HG02943 (cell line): ENCODE measurements at regions not wholly inside any gene's neighbourhood (a gene's known extent, or its start where the extent isn't known, plus 50 kb on each side); places are given as distances from the start of the nearest gene placed in this dataset.

ENCODE experiments used
- ATAC-seq: cut with Tn5 transposase; IDR thresholded peaks from one replicate; pipeline ENCODE4 v1.9.1; 2021; ENCODE audit warnings: mild to moderate bottlenecking, low read depth, moderate library complexity; ENCODE audit not compliant: unreplicated experiment

DNA sequence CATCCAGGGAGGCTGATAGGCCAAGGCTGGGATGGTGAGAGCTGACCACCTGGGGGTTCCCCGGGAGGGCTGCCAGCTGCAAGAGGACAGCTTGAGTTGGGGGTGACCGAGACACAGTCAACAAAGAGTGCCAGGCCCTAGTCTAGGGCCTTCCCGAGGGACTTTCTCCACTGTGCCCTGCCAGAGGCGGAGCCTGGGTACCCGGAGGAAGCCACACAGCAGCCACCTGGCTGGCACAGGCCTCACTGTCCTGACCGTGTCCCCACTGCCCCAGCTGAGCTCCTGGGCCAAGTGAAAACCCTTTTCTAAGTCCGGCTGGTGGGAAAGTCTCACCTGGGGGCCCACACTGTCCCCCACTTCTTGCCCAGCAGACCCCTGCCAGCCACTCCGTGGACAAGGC, 71.9 kb upstream of the GSE1 start:
- no peak for ATAC-seq

DNA sequence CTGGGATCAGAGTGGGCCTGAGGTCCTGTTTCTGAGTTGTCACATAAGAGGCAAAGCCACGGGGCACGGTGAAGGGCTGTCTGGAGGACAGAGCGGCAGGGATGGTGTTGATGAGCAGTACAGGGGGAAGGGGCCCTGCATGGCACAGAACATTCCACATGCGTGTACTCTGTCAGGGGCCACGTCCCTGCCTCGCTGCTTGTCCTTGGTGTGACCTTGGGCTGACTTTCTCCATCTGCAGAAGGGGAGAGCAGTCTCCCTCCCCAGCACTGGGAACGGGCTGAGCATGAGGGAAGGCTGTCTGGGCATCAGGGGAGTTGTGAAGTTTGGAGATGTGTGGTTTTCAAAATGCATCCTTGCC, 71.5 kb upstream of the GSE1 start:
- ATAC-seq: no peak

DNA sequence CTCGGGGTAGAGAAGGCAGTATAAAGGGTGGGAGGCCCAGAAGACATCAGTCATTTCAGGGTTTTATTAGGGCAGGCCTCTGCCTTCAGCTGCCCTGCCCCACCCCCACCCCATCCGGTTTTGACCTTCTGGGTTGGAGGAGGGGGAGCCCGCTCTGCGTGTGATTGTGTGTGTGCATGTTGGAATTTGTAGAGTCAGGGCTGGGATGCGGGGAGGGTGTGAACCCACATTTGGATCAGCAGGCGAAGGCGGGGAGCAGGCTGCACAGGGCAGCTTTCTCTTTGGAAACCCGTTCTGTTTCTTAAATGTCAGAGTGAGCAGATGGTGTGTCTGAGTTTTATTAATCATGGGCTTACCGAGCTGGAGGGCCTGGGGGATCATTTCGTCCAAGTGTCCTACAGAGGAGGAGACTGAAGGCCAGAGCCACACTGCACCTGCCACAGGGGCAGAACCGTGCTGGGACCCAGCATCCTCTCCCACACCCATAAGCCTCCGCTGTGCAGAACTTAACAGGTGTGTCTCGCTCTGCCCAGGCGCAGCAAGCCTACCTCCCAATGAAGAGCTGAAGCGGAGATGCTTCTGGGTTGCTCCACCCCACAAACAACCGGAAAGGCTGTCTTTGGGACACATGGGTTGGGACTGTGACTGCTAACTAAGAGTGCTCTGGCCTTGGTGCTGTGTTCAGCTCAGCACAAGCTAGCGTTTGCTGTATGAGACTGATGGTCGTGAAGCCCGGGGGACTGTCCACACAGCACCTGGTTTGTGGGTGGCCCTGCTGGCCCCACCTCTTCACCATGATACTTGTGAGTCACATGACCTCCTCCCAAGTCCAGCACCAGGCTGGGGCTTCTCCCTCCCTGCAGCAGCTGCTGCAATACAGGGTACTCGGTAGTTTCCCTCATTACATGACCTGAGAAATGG, 70.9 kb upstream of the GSE1 start:
- ATAC-seq: no peak

DNA sequence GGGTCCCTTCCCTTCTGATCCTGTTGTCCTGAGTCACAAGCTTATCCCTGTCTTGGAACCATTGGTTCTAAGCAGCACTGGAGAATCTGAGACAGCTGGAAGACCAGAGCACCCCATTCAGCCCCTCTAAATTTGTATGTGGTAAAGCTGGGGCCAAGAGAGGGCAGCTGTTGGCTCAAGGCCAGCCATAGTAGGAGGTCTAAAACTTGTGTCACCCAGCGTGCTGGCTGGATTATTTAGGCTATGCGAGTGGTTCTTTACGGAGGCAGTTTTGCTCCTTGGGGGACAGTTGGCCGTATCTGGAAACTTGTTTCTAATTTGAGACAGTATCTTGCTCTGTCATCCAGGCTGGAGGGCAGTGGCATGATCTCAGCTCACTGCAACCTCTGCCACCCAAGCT, 69.6 kb upstream of the GSE1 start:
- no peak for ATAC-seq

DNA sequence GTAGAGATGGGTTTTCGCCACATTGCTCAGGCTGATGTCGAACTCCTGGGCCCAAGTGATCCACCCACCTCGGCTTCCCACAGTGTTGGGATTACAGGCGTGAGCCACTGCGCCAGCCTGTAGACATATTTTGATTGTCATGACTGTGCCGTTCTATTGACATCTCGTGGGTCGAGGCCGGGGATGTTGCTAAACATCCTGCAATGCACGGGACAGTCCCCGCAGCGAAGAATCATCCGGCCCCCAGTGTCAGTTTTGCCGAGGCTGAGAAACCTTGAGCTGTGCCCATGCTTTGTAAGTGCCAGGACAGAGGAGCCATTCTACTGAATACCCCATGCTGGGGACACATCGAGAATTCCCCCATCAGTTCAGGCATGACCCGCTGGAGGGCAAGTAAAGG, 69.1 kb upstream of the GSE1 start:
- ATAC-seq: no peak

DNA sequence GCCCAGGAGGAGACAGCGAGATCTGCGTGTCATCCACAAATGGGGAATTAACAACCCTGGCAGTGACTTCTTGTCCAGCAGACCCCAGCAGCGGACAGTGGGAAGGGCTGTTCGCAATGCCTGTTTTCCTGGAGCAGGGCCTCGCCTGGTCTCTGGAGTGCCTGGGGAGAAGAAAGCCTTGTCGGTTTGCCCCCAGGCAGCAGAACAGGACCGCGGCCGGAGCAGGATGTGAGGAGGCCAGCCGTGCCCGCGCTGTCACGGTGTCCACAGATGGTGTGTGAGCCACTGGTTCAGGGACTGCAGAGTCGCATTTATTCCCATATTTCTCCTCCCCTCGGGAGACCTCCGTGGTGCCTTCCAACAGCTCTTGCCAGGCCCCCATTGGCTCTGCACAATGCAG, 68.5 kb upstream of the GSE1 start:
- ATAC-seq: no peak

DNA sequence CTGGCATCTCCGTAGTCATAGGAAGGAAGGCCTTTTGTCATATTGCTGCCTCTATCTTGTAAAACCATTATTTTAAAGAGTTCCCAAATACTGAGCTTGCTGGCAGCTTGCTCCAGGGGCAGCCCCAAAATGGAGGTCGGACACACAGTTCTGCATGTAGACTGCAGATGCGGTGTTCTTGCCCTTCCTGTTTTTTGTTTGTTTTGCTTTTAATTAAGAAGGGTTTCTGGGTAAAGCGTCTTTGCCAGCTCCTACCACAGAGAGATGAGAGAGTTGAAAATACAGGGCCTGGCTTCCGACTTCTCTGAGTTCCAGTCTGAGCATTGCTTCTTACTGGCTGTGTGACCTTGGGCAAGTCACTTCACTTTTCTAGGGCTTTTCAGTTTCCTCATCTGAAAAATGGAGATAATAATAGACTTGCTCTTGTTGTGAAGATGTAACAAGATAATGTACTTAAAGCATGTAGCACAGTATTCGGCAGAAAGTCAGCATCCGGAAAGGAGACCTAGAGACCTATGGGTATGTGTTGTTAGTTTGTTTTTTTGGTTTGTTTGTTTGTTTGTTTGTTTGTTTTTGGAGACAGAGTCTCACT, 67.8 kb upstream of the GSE1 start:
- no peak for ATAC-seq

DNA sequence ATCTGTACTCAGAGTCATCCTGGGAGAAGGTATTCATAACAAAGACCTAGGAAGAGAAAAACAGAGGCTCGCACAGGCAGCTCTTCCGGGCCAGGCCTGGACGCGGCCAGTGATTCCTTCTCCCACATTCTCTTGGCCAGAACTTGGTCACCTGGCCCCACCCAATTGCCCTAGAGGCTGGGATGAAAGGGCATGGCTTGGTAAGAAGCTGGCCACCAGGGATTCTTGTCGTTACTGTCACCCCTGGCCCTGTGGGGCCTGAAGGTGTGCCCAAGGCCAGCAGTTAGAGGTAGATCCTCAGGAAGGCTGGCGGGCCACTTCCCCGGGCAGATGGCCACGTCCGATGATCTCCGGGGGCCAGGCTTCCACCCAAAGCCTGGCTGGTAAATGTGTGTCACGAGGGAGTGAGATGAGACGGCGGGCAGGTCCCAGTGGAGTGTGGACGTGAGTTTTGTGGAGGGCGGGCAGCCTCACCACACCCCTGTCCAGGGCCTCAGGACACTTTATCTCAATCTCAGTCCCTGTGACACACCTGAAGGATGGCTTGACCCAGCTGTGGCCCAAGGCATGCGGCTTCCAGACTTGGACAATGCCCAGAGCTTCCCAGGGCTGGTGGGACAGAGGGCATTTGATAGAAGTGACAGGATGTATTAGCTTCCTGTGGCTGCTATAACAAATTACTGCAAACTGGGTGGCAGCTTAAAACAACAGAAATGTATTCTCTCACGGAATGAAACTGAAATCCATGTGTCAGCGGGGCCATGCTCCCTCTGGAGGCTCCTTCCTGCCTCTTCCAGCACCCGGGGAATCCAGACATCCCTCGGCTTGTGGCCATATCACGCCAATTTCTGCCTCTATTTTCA, 66.3 kb upstream of the GSE1 start:
- ATAC-seq: no peak

DNA sequence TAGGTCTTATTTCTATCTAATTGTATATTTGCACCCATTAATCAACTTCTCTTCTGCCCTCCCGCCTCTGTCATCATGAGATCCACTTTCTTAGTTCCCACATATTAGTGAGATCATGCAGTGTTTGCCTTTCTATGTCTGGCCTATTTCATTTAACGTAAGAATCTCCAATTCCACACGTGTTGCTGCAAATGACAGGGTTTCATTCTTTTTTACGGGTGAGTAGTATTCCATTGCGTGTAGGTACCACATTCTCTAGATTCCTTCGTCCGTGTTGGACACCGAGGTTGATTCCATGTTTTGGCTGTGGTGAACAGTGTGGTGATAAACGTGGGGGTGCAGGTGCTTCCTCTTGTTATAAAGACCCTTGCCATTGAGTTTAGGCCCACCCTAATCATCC, 64.7 kb upstream of the GSE1 start:
- ATAC-seq: no peak

DNA sequence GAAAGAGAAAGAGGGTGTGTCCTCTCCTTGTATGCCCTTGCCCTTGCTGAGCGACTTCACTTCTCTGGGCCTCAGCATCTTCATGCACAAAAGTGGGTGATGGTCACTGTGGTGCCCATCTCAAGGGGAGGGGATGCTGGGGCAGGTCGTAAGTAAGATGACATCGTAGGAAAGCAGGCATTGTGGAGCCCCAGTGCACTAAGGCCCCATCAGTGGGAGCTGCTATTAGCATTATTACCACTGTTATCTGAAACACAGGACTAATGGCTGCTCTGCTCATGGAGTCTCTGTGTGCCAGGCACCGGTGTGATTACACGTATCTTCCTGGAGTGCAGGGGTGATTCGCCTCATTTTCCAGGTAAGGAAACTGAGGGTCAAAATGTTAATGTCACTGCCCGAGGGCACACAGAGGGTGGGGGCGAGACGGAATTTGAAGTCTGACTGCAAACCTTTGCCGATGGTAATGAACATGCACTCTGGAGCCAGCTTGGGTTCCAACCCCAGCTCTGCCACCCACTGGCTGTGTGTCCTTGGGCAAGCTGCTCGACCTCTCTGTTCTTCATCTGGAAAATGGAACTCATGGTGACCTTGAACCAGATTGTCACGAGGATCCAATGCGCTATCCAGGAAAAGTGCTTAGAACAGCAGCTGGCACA, 63.2 kb upstream of the GSE1 start:
- ATAC-seq: no peak

DNA sequence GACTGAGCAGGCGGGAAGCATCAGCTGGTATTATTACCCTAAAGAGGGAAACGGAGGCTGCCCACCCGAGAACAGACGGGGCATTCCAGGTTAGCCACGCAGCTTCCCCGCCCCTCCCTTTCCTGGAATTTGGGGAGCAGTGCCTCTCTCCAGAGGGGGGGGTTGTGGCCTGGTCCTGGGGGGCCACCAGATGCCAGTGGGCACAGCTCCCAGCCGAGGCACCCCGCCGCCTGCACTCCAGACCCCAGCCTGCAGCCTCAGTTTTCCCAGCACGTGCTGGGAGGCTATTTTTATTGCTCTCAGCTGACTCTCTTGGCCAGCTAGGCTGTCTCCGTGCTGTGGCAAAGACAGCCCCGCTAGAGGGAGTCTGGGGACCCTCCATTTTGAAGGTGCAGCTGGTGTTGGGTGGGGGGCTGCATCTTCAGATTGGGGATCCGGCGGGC, 62.7 kb upstream of the GSE1 start:
- no peak for ATAC-seq

DNA sequence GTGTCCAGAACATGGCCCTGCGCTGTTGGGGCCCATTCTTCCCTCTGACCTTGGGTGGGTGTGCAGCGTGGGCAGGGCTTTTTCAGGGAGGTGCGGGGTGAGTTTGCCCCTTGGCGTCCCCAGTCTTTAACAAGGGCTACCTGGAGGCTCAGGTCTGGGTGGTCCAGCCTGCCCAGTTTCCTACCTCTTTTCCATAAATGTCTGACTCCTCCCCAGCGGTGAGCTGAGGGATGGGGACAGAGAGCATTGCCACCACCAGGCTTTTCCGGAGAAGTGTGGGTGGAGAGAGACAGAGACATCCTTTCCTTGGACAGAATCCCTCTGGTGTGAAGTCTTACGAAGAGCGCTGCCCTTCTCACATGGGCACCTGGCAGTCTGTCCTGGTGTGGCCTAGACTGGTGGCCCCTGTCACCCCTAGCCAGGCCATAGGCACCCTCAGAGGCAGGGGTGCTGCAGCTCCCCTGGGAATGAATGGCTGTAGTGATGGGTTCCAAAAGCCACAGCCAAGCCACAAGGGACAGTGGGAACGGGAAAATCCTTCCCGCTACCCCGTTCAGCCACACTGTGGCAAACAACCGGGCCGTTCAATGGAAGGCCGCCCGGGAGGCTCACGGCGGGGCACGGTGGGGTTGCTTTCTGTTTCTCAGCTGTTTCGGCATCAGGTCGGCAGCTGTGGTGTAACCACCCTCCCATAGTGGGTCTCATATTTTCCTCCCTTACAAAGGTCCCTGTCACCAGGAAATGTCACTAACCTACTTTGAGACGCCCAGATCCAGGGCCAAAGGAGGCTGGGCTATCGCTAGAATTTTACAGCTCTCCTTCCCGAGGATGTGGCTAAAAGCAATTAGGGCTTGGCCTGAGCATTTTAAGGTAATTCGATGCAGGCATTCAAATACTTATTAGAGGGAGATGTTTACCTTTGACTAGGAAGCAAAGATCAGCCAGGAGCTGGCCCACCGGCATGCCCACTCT, 61.9 kb upstream of the GSE1 start:
- no peak for ATAC-seq

DNA sequence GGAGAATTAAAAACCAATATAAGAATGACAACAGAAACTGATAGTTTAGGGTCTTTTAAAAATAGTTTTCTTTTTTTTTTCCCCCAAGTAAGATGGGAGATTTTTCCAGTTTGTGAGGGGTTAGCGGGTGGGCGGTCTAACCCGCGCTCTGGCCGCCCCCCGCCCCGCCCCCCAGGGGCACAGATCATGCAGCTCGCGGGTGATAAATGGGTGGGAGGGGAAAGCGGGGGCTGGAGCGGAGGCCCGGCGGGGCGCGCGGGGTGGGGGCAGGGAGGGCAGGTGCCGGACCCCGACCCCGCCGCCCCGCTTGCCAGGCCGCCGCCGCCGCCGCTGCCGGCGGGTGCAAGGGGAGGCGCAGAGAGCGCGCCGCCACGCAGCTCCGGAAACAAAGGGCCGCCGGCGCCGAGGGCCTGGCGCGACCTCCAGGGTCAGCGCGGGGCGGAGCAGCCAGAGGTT, 60.1 kb upstream of the GSE1 start:
- no peak for ATAC-seq

DNA sequence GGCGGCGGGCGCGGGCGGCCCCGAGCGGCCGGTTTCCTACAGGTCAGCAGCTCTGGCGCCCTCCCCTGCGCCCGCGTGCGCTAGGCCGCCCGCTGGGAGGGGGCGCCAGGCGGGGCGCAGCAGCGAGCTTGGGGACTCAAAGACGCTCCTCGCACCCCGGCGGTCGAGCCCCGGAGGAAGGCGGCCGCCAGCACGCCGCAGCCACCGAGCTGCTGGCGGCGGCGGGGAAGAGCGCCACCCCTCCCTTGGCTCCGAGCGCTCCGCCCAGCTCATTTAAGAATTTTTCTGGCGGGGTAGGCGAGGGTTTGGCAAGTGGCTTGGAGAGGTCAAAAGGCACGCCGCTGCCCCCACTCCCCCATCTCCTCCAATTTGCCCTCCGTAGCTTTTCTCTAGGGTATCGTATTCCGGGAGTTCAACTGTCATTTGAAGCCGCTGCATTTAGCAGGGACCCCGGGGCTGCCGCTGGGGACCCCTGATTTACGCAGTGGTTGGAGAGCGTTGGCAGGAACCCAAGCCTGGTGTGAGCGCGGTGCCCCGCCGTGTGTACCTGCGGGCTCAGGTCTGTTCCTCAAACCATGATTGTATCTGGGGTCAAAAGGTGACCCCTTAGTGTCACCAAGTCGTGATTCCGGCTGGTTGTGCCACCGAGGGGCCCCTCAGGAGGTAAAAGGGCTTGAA, 59.5 kb upstream of the GSE1 start:
- no peak for ATAC-seq

DNA sequence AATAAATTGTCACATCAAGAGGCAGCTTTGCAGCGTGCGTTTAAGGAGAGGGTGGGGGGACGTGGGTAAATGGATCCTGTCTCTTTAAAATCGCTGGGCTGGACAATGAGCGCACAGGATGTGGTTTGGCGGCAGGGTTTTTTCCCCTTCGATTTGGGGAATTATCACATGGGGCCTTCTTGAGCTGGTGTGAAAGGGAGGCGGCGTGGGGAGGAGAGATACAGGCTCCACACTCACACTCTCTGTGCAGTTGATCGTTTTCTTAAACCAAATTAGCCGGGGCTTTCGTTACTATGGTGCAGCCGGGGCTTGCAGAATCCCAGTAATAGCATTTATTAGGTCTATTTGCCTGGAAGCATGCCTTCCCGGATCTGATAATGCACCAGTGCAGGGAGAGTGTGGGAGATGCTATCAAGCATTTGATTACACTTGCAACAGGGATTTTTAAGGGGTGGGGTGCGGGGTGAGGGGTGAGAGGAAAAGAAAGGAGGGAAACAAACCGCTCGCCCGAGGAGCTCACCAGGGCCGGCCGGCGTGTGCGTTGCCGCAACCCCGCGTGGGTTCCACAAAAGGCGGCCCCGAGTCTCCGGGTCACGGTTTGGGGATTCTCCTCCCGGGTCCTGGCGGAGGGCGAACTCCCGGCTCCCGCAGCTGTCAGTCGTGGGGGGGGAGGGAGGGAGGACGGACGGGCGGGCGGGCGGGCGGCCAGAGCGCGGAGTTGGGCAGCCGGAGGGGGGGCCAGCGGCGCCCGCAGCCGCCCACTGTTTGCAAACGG, 58.8 kb upstream of the GSE1 start:
- ATAC-seq: no peak

DNA sequence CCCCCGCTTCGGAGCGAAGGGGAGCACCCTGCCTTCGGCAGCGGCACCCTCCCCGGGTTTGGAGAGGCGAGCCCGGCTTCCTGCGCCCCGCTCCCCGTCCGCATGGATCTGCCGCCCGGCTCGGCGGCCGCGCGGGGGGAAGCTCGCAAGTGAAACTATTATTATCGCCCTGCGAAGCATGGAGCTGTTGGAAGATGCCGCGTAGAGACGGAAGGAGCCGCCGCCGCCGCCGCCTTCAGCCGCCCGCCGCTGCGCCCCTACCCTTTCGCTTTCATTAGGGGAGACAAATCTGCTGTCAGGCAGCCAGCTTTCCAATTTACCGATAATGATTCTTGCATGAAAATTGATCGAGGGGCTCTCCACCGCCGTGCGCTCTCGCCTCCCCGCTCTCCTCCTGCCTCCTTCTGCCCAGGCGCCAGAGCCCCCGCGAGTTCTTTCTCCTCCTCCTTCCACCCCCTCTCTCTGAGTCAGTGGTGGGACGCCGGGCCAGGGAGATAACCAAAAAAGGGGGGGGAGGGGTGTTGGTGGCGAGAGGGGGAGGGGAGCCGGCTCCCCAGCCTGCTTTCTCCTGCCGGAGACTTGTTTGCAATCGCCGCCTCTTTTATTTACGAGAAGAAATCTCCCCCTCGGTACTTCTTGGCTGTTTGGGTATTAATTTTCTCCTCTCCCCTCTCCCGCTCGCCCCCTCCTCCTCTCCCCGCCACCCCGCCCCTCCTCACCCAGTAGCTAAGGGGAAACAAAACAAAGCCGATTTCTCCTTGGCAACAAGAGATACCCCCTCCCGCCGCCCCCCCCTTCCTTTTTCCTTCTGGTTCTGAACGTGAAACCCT, 58.0 kb upstream of the GSE1 start:
- ATAC-seq: no peak

DNA sequence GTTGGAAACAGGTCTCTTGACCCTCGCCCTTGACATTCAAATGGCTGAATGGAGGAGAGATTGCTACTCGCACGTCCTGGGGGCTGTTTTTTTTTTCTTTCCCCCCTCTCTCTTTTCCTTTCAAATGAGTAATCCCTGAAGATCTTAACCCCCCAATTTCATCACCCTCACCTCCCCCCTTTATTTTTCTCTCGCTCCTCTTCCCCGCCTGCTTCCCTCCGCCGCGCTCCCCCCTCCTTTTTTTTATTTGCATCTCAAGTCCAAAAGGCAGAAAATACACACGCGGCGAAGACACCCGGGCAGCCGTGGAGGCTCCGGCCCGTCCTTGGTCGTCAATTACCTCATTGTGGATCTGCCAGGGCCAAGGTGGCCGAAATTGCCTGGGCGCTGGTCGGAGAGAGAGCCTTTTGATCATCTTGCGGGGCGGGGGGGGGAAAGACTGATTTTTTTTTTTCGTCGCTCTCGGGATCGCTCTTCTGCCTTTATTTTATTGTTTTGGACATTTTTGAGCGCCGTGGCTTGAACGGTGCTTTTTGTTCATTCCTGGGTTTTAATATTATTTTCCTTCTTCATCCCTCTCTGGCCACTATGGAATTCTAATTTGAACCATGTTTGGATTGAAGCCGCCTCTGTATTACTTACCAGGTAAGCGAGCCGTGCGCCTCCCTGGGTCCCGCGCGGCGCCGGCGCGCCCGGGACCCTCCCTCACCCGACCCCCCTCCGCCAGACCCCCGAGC, 57.2 kb upstream of the GSE1 start:
- no peak for ATAC-seq
